Small intestine (tissue), 7 donors: ENCODE measurements at regions not wholly inside any gene's neighbourhood (a gene's known extent, or its start where the extent isn't known, plus 50 kb on each side); places are given as distances from the start of the nearest gene placed in this dataset.

ENCODE experiments used
- DNase-seq, 2 donors: peaks; one replicate each; pipeline versions ENCODE4 v3.0.0 to v3.0.0-alpha.2; 2013
- FAIRE-seq: peaks from 2 replicates; lab custom pipeline; 2012; peaks lifted over from hg19 to GRCh38; lab: Jason Lieb, UNC
- H3K27ac ChIP-seq, 3 donors: one replicate each; pipeline ENCODE4 v1.5.1; 2013; ENCODE audit warnings: low read length in 2 of 3, mild to moderate bottlenecking in 2 of 3, control low read depth in 1 of 3, inconsistent platforms in 1 of 3, low read depth in 1 of 3, moderate library complexity in 1 of 3
- H3K27me3 ChIP-seq, 3 donors: one replicate each; pipeline ENCODE4 v1.6.1; 2013; ENCODE audit warnings: low read length in 3 of 3, inconsistent platforms in 1 of 3; ENCODE audit not compliant: control insufficient read depth in 3 of 3, insufficient read depth in 3 of 3
- H3K36me3 ChIP-seq, 3 donors: one replicate each; pipeline ENCODE4 v1.6.1; 2013; ENCODE audit warnings: low read length in 3 of 3, inconsistent platforms in 1 of 3, low read depth in 1 of 3, mild to moderate bottlenecking in 1 of 3, moderate library complexity in 1 of 3; ENCODE audit not compliant: control insufficient read depth in 3 of 3, insufficient read depth in 2 of 3
- H3K4me1 ChIP-seq, 3 donors: one replicate each; pipeline ENCODE4 v1.6.1; 2013; ENCODE audit warnings: low read length in 2 of 3, inconsistent platforms in 1 of 3, low read depth in 1 of 3, mild to moderate bottlenecking in 1 of 3, moderate library complexity in 1 of 3; ENCODE audit not compliant: control insufficient read depth in 3 of 3, insufficient read depth in 2 of 3
- H3K4me3 ChIP-seq, 3 donors: one replicate each; pipeline ENCODE4 v1.5.1; 2013; ENCODE audit warnings: low read length in 3 of 3, control low read depth in 1 of 3, inconsistent platforms in 1 of 3, low read depth in 1 of 3, mild to moderate bottlenecking in 1 of 3, moderate library complexity in 1 of 3
- H3K9me3 ChIP-seq, 2 donors: one replicate each; pipeline ENCODE4 v1.6.1; 2013; ENCODE audit warnings: low read depth in 1 of 2, low read length in 1 of 2; ENCODE audit not compliant: control insufficient read depth in 2 of 2, insufficient read depth in 1 of 2
- WGBS, 3 donors: extraction: QIAGEN DNeasy Blood & Tissue Kit; methylation state at CpG; one replicate each; pipeline ENCODE4 v1.1.7; 2013; 5-methylcytosine and 5-hydroxymethylcytosine counted together
- donor health status: healthy with polysubstance abuse.
- donor health status: control.
- donor health status: control.
- donor health status: Bipolar disorder and iron deficiency.
- donor health status: healthy.

DNA sequence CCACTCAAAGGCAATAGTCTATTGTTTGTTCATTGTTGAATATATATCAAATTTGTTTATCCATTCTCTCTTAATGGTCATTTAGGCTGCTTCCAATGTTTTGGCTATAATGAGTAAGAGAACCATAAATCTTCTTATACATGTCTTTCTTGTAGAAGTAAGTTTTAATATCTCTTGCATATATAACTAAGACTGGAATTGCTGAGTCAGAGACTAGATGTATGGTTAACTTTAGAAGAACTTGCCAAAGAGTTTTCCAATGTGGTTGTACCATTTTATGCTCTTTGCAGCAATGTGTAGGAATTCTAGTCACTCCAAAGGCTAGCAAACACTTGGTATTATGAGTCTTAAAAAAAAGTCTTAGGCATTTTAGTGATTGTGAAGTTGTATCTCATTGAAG is 610.0 kb upstream of the GCFC2 start:
- Histone ChIP-seq H3K9me3 (no peaks in the 10 kb centered on the region), H3K36me3 (no peaks in the 10 kb centered on the region), H3K27me3 (no peaks in the 10 kb centered on the region), H3K4me3 (no peak overlapping the region), H3K4me1 (no peaks in the 10 kb centered on the region), H3K27ac (no peak overlapping the region)
- no peak for DNase-seq
- FAIRE-seq: no peak

- H3K27me3 ChIP-seq: no peaks in the 10 kb centered on the region
- no peaks in the 10 kb centered on the region for H3K4me1 ChIP-seq
- H3K27ac ChIP-seq: no peak overlapping the region
- H3K36me3 ChIP-seq: no peaks in the 10 kb centered on the region
- no peaks in the 10 kb centered on the region for H3K9me3 ChIP-seq
- no peak for FAIRE-seq
- no peak overlapping the region for H3K4me3 ChIP-seq
- no peak for DNase-seq
- WGBS, 3 donors: 60 to 86% (median 71%) methylated on average over 4 of the region's 4 CpGs
Observed at GRCh38 chr2:76318848-76319360, 608.2 kb upstream of the GCFC2 start.

DNA sequence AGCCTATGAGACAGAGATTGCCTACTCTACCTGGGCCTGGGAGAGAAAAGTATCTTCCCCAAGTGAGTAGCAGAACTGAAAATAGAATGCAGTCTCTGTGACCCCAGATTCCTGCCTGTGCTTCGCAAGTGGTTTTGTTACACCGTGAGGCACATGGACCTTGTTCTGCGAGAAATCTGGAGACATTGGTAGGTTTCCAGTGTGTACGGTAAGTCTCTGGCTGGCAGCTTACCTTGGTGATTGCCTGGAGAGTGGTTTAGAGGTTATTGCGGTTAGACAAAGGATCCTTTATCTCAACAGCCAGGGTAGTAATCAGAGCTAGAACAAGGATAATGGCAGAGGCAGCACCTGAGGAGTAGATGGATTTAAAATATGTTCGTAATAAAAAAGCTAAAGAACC is 606.0 kb upstream of the GCFC2 start:
- Histone ChIP-seq H3K27ac (no peak overlapping the region), H3K27me3 (no peaks in the 10 kb centered on the region), H3K36me3 (no peaks in the 10 kb centered on the region), H3K4me1 (no peaks in the 10 kb centered on the region), H3K4me3 (no peak overlapping the region), H3K9me3 (no peaks in the 10 kb centered on the region)
- DNase-seq (peak in 1 of 2 donors; percentile 18), FAIRE-seq (no peak)
- 19 to 68% (median 37%) methylated on average over 6 of the region's 6 CpGs for WGBS, 3 donors

GRCh38 chr2:76314271-76315020 is 603.7 kb upstream of the GCFC2 start:
- WGBS, 3 donors: 6 to 21% (median 13%) methylated on average over 3 of the region's 3 CpGs
- FAIRE-seq: no peak
- Histone ChIP-seq H3K27me3 (no peaks in the 10 kb centered on the region), H3K4me1 (no peaks in the 10 kb centered on the region), H3K4me3 (no peak overlapping the region), H3K36me3 (no peaks in the 10 kb centered on the region), H3K9me3 (no peaks in the 10 kb centered on the region), H3K27ac (no peak overlapping the region)
- DNase-seq: no peak

- H3K27ac ChIP-seq: no peak overlapping the region
Observed at GRCh38 chr2:76312236-76312635, 601.5 kb upstream of the GCFC2 start.

DNA sequence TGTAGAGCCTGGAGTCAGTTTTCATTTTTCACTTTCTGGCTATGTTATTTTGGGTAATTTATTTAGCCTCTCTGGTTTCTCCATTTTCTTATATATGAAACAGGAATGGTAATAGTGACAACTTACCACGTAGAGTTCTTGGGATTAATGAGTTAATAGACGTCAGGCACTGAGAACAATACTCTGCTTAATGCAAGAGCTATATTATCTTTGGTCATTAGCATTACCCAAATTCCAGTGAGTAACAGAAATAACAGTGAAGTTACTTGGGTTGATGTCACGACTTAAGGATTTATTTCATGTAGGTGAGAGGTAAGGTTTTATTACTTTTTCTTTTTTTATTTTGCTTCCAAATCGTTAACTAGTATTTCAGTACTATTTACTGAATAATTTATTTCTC is 601.0 kb upstream of the GCFC2 start:
- Histone ChIP-seq H3K4me3 (no peak overlapping the region), H3K27ac (no peak overlapping the region), H3K9me3 (no peaks in the 10 kb centered on the region), H3K4me1 (peaks cover 0 to 2% (median 0%) of the 10 kb centered on the region in 3 donors), H3K27me3 (no peaks in the 10 kb centered on the region), H3K36me3 (no peaks in the 10 kb centered on the region)
- 21 to 49% (median 41%) methylated on average over 4 of the region's 4 CpGs for WGBS, 3 donors
- DNase-seq: no peak
- FAIRE-seq: peak; percentile 68

More at GRCh38 chr2:76312236-76312635, 601.5 kb upstream of the GCFC2 start:
- Histone ChIP-seq H3K4me3 (no peak overlapping the region), H3K9me3 (no peaks in the 10 kb centered on the region), H3K36me3 (no peaks in the 10 kb centered on the region), H3K27me3 (no peaks in the 10 kb centered on the region), H3K4me1 (peaks cover 0 to 2% (median 0%) of the 10 kb centered on the region in 3 donors)
- 74 to 85% (median 83%) methylated on average over 4 of the region's 4 CpGs for WGBS, 3 donors
- no peak for DNase-seq
- FAIRE-seq: no peak

GRCh38 chr2:76310894-76311633 is 600.3 kb upstream of the GCFC2 start:
- no peaks in the 10 kb centered on the region for H3K9me3 ChIP-seq
- no peak for DNase-seq
- 58 to 82% (median 60%) methylated on average over 2 of the region's 2 CpGs for WGBS, 3 donors
- H3K4me1 ChIP-seq: peaks cover 0 to 2% (median 0%) of the 10 kb centered on the region in 3 donors
- no peak for FAIRE-seq
- H3K27ac ChIP-seq: no peak overlapping the region
- H3K27me3 ChIP-seq: no peaks in the 10 kb centered on the region
- no peak overlapping the region for H3K4me3 ChIP-seq
- no peaks in the 10 kb centered on the region for H3K36me3 ChIP-seq

- Histone ChIP-seq H3K4me3 (no peak overlapping the region), H3K27me3 (no peaks in the 10 kb centered on the region), H3K9me3 (no peaks in the 10 kb centered on the region), H3K4me1 (peaks cover 0 to 2% (median 0%) of the 10 kb centered on the region in 3 donors), H3K36me3 (no peaks in the 10 kb centered on the region), H3K27ac (no peak overlapping the region)
- DNase-seq: no peak
- FAIRE-seq: no peak
Observed at GRCh38 chr2:76307495-76307894, 596.8 kb upstream of the GCFC2 start.
